Mesenchymal stem cell (in vitro differentiated cells and primary cell): ENCODE measurements at regions not wholly inside any gene's neighbourhood (a gene's known extent, or its start where the extent isn't known, plus 50 kb on each side); places are given as distances from the start of the nearest gene placed in this dataset.

Source experiments
- DNase-seq: peaks from one replicate; pipeline ENCODE4 v3.0.0-alpha.2; 2013
- H2AFZ ChIP-seq: one replicate; pipeline ENCODE4 v1.6.1; 2013; ENCODE audit warnings: low read depth, mild to moderate bottlenecking, control low read depth, inconsistent platforms, low read length, moderate library complexity
- H2AK5ac ChIP-seq: 2 replicates; pipeline ENCODE4 v1.6.1; 2013; ENCODE audit warnings: low read length, moderate library complexity, mild to moderate bottlenecking, inconsistent platforms; ENCODE audit not compliant: severe bottlenecking
- H2BK120ac ChIP-seq: one replicate; pipeline ENCODE4 v1.6.1; 2013; ENCODE audit warnings: low read depth, mild to moderate bottlenecking, inconsistent platforms, low read length, moderate library complexity
- H2BK12ac ChIP-seq, 2 experiments: one replicate each; pipeline ENCODE4 v1.6.1; 2013; ENCODE audit warnings: inconsistent platforms in 2 of 2, low read length in 2 of 2, mild to moderate bottlenecking in 2 of 2, moderate library complexity in 2 of 2, control low read depth in 1 of 2
- H2BK15ac ChIP-seq: one replicate; pipeline ENCODE4 v1.6.1; 2013; ENCODE audit warnings: mild to moderate bottlenecking, low read depth, inconsistent platforms; ENCODE audit not compliant: poor library complexity, severe bottlenecking
- H2BK5ac ChIP-seq: 2 replicates; pipeline ENCODE4 v1.6.1; 2013; ENCODE audit warnings: low read depth, mild to moderate bottlenecking, low read length, control low read depth, inconsistent platforms; ENCODE audit not compliant: poor library complexity, severe bottlenecking
- H3K14ac ChIP-seq, 2 experiments: one replicate each; pipeline ENCODE4 v1.6.1; 2013; ENCODE audit warnings: inconsistent platforms in 2 of 2, low read length in 2 of 2, control low read depth in 1 of 2, mild to moderate bottlenecking in 1 of 2, moderate library complexity in 1 of 2
- H3K18ac ChIP-seq, 2 experiments: one replicate each; pipeline ENCODE4 v1.6.1; 2013; ENCODE audit warnings: inconsistent platforms in 2 of 2, low read length in 2 of 2, control low read depth in 1 of 2, low read depth in 1 of 2, mild to moderate bottlenecking in 1 of 2
- H3K23ac ChIP-seq, 2 experiments: one replicate each; pipeline ENCODE4 v1.6.1; 2013; ENCODE audit warnings: inconsistent platforms in 2 of 2, low read length in 2 of 2, mild to moderate bottlenecking in 2 of 2, moderate library complexity in 2 of 2, control low read depth in 1 of 2
- H3K27ac ChIP-seq: 2 replicates; pipeline ENCODE4 v1.5.1; 2013; ENCODE audit warnings: mild to moderate bottlenecking, moderate library complexity, low read length, control low read depth, inconsistent platforms; ENCODE audit not compliant: poor library complexity, severe bottlenecking
- H3K27me3 ChIP-seq, 2 experiments: 2 replicates each; pipeline versions ENCODE4 v1.6.1 to v1.7.0; 2013; ENCODE audit warnings: low read length in 2 of 2, mild to moderate bottlenecking in 2 of 2, moderate library complexity in 2 of 2, control low read depth in 1 of 2, inconsistent platforms in 1 of 2; ENCODE audit not compliant: control insufficient read depth in 1 of 2, insufficient read depth in 1 of 2
- H3K36me3 ChIP-seq, 2 experiments: 2 replicates each; pipeline versions ENCODE4 v1.6.1 to v1.7.0; 2013; ENCODE audit warnings: low read length in 2 of 2, control low read depth in 1 of 2, inconsistent platforms in 1 of 2, low read depth in 1 of 2, mild to moderate bottlenecking in 1 of 2; ENCODE audit not compliant: insufficient read depth in 2 of 2, control insufficient read depth in 1 of 2
- H3K4ac ChIP-seq, 2 experiments: one replicate each; pipeline ENCODE4 v1.6.1; 2013; ENCODE audit warnings: inconsistent platforms in 2 of 2, low read length in 2 of 2, mild to moderate bottlenecking in 2 of 2, moderate library complexity in 2 of 2, control low read depth in 1 of 2, low read depth in 1 of 2
- H3K4me1 ChIP-seq: 2 replicates; pipeline ENCODE4 v1.6.1; 2013; ENCODE audit warnings: low read depth, low read length, control low read depth; ENCODE audit not compliant: control insufficient read depth, insufficient read depth
- H3K4me2 ChIP-seq: 2 replicates; pipeline ENCODE4 v1.6.1; 2013; ENCODE audit warnings: low read length, mild to moderate bottlenecking, inconsistent platforms; ENCODE audit not compliant: poor library complexity, severe bottlenecking
- H3K4me3 ChIP-seq, 2 experiments: 2 replicates each; pipeline versions ENCODE4 v1.5.1 to v1.7.0; 2013; ENCODE audit warnings: low read length in 2 of 2, mild to moderate bottlenecking in 2 of 2, control low read depth in 1 of 2, low read depth in 1 of 2; ENCODE audit not compliant: insufficient read depth in 1 of 2
- H3K79me1 ChIP-seq: replicated peaks from 2 replicates; pipeline ENCODE4 v1.6.1; 2013; ENCODE audit warnings: mild to moderate bottlenecking, control low read depth, low read length, inconsistent platforms; ENCODE audit not compliant: poor library complexity, severe bottlenecking
- H3K9ac ChIP-seq: 2 replicates; pipeline ENCODE4 v1.7.0; 2013; ENCODE audit warnings: mild to moderate bottlenecking, low read length, moderate library complexity
- H3K9me3 ChIP-seq: 2 replicates; pipeline ENCODE4 v1.7.0; 2013; ENCODE audit warnings: mild to moderate bottlenecking, low read length; ENCODE audit not compliant: control insufficient read depth
- H4K8ac ChIP-seq: one replicate; pipeline ENCODE4 v1.6.1; 2013; ENCODE audit warnings: inconsistent platforms, mild to moderate bottlenecking, low read length, moderate library complexity
- H4K91ac ChIP-seq: one replicate; pipeline ENCODE4 v1.6.1; 2013; ENCODE audit warnings: mild to moderate bottlenecking, low read length, inconsistent platforms
- WGBS: methylation state at CpG from one replicate; pipeline ENCODE4 v1.1.7; 2013; ENCODE audit warnings: mixed read lengths; 5-methylcytosine and 5-hydroxymethylcytosine counted together

- Histone ChIP-seq H3K9ac (no peak overlapping the region), H3K79me1 (no peaks in the 10 kb centered on the region), H3K4me3 (no peak overlapping the region), H3K4me1 (peaks cover 1% of the 10 kb centered on the region), H4K91ac (no peak overlapping the region), H2BK15ac (no peak overlapping the region), H2AK5ac (no peak overlapping the region), H3K9me3 (no peaks in the 10 kb centered on the region), H3K27me3 (peaks cover 0 to 5% of the 10 kb centered on the region in 2 experiments), H3K36me3 (no peaks in the 10 kb centered on the region), H3K23ac (no peak overlapping the region), H3K27ac (no peak overlapping the region), H3K18ac (no peak overlapping the region), H2BK12ac (no peak overlapping the region), H3K4ac (no peak overlapping the region), H2BK5ac (no peak overlapping the region), H3K14ac (no peak overlapping the region), H4K8ac (no peak overlapping the region), H3K4me2 (no peak overlapping the region), H2AFZ (no peak overlapping the region), H2BK120ac (no peak overlapping the region)
- WGBS, result 95% methylated on average over 4 of the region's 4 CpGs
- no peak for DNase-seq
Measured at GRCh38 chr14:54168489-54168888, 211.9 kb upstream of the BMP4 start.

- H4K8ac ChIP-seq, result peak overlapping the region; percentile 70
- WGBS, result 49% methylated on average over 4 of the region's 4 CpGs
Measured at GRCh38 chr14:54169254-54169924, 212.8 kb upstream of the BMP4 start.

GRCh38 chr14:54170301-54170700 lies 213.7 kb upstream of the BMP4 start:
- Histone ChIP-seq H2BK15ac (no peak overlapping the region), H4K91ac (no peak overlapping the region), H3K4me2 (no peak overlapping the region), H4K8ac (no peak overlapping the region), H3K4me3 (no peak overlapping the region), H3K14ac (no peak overlapping the region), H2AK5ac (no peak overlapping the region), H3K4ac (no peak overlapping the region), H3K36me3 (no peaks in the 10 kb centered on the region), H2AFZ (no peak overlapping the region), H3K9ac (peak overlapping the region; percentile 20), H2BK120ac (no peak overlapping the region), H3K23ac (no peak overlapping the region), H3K27ac (no peak overlapping the region), H3K9me3 (no peaks in the 10 kb centered on the region), H2BK12ac (no peak overlapping the region), H3K27me3 (peaks cover 0 to 5% of the 10 kb centered on the region in 2 experiments), H3K4me1 (peaks cover 1% of the 10 kb centered on the region), H3K18ac (no peak overlapping the region), H2BK5ac (no peak overlapping the region), H3K79me1 (no peaks in the 10 kb centered on the region)
- no peak for DNase-seq

More at GRCh38 chr14:54169254-54169924, 212.8 kb upstream of the BMP4 start:
- H3K4me3 ChIP-seq, result no peak overlapping the region
- H3K4ac ChIP-seq, result no peak overlapping the region
- peaks cover 0 to 5% of the 10 kb centered on the region in 2 experiments for H3K27me3 ChIP-seq
- no peak overlapping the region for H3K14ac ChIP-seq
- H4K91ac ChIP-seq, result no peak overlapping the region
- no peak overlapping the region for H2AK5ac ChIP-seq
- no peaks in the 10 kb centered on the region for H3K9me3 ChIP-seq
- H3K27ac ChIP-seq, result no peak overlapping the region
- H2BK5ac ChIP-seq, result no peak overlapping the region
- no peak overlapping the region for H3K4me2 ChIP-seq
- H2AFZ ChIP-seq, result no peak overlapping the region
- H2BK12ac ChIP-seq, result peak overlapping the region in 1 of 2 experiments; percentile 52
- no peaks in the 10 kb centered on the region for H3K79me1 ChIP-seq
- DNase-seq, result peak; percentile 11
- no peaks in the 10 kb centered on the region for H3K36me3 ChIP-seq
- peaks cover 1% of the 10 kb centered on the region for H3K4me1 ChIP-seq
- H2BK120ac ChIP-seq, result no peak overlapping the region
- H3K18ac ChIP-seq, result peak overlapping the region in 1 of 2 experiments; percentile 54
- no peak overlapping the region for H2BK15ac ChIP-seq
- no peak overlapping the region for H3K23ac ChIP-seq
- peak overlapping the region; percentile 20 for H3K9ac ChIP-seq

- Histone ChIP-seq H2AFZ (no peak overlapping the region), H3K18ac (no peak overlapping the region)
- 78% methylated on average over 2 of the region's 3 CpGs for WGBS
Measured at GRCh38 chr14:54172114-54172513, 215.5 kb upstream of the BMP4 start.

More at GRCh38 chr14:54172114-54172513, 215.5 kb upstream of the BMP4 start:
- no peaks in the 10 kb centered on the region for H3K9me3 ChIP-seq
- H3K4me1 ChIP-seq, result peaks cover 1% of the 10 kb centered on the region
- no peak overlapping the region for H4K8ac ChIP-seq
- no peak overlapping the region for H2BK12ac ChIP-seq
- H3K4ac ChIP-seq, result no peak overlapping the region
- H3K4me3 ChIP-seq, result no peak overlapping the region
- DNase-seq, result no peak
- H2BK5ac ChIP-seq, result no peak overlapping the region
- H3K27me3 ChIP-seq, result no peaks in the 10 kb centered on the region
- H2BK120ac ChIP-seq, result no peak overlapping the region
- no peak overlapping the region for H3K14ac ChIP-seq
- no peaks in the 10 kb centered on the region for H3K79me1 ChIP-seq
- H4K91ac ChIP-seq, result no peak overlapping the region
- H3K27ac ChIP-seq, result no peak overlapping the region
- no peak overlapping the region for H2AK5ac ChIP-seq
- H2BK15ac ChIP-seq, result no peak overlapping the region
- H3K36me3 ChIP-seq, result no peaks in the 10 kb centered on the region
- no peak overlapping the region for H3K23ac ChIP-seq
- H3K9ac ChIP-seq, result no peak overlapping the region
- no peak overlapping the region for H3K4me2 ChIP-seq
